ENCODE measurements at regions not wholly inside any gene's neighbourhood (a gene's known extent, or its start where the extent isn't known, plus 50 kb on each side); places are given as distances from the start of the nearest gene placed in this dataset.

GRCh38 chr14:25993830-25994229, 604.0 kb downstream of the NOVA1 start:
- DNase-seq (ENCODE audit: low spot score), result no peak

DNA sequence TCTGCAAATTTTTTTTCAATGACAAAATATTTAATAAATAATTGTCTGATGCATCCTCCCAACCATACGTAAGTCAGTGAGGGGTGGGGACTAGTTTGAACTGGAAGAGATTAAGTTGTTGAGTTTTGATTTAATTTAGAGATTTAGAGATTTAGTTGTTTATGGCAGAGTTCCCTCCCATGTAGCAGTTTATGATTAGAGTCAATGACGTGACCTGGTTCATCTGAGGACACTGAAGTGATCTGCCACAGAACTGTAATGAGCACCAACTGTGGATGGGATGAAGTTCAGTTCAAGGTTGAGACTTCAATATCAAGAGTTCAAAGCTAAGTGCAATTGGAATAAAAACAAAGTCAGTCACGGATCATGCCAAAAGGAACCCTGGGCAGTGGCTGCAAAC, 609.3 kb downstream of the NOVA1 start:
- no peak for DNase-seq (ENCODE audit: low spot score)

DNA sequence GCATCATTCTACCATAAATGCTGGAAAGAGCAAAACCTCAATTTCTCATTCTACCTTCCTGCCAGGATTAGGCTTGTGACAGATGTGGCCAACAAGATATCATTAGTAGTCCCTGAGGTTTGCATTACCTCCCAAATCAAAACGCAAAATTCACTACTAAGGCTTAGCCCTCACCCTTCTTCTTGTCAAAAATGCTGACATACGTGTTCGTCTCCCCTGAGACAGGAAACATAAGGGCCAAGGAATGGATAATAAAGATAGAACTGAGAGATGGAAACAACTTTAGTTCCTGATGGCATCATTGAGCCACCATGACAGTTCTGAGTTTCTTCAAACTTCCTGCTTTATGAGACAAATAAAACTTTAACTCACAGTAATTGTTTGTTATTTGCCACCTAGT, 642.1 kb downstream of the NOVA1 start:
- DNase-seq (ENCODE audit: low spot score), result no peak

DNA sequence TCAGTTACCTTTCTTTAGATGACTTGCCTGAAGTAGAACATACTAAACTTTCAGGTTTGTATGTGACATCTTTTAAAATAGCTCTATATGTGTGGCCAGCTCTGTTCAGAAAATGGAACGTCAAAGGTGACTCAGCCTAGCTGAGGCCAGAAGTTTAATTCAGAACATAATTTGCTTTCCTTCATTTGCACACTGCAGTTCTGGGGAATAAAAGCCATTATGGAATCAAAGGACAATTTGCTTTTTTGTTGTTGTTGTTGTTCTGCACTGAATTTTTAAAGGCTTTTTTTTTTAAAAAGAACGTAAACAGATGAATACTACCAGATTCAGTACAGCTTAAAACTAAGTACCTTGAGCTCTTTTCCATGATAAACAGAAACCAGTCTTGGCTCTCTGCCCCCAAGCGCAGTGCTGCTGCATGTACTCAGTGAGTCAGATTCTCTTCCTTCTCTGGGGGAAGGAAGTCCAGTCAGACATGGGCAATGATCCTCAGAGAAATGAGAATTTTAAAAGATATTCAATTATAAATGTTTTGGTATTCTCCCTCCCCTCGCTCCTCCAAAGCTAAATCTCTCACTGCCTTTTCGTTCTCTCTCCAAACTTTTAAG, 644.2 kb downstream of the NOVA1 start:
- no peak for DNase-seq (ENCODE audit: low spot score)

GRCh38 chr14:25945746-25946145, 652.1 kb downstream of the NOVA1 start:
- DNase-seq (ENCODE audit: low spot score), result no peak

DNA sequence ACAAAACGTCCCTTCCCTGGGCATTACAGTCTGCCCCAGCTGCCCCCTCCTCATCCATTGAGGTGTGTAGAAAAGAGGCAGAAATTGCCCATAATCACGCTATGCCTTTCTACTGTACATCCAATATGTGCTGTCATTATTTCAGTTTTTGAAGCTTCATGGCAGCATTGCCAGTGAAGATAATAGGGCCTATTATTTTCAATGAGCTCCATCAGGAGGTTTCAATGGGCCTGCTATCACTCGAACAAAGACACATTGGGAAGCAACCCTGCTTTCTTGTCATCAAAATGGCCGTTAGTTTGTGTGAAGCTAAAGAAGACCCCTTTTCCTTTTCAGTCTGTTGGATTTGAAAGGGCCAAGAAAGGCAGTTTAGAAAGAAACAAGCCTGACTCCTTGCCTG, 653.8 kb downstream of the NOVA1 start:
- no peak for DNase-seq (ENCODE audit: low spot score)

DNA sequence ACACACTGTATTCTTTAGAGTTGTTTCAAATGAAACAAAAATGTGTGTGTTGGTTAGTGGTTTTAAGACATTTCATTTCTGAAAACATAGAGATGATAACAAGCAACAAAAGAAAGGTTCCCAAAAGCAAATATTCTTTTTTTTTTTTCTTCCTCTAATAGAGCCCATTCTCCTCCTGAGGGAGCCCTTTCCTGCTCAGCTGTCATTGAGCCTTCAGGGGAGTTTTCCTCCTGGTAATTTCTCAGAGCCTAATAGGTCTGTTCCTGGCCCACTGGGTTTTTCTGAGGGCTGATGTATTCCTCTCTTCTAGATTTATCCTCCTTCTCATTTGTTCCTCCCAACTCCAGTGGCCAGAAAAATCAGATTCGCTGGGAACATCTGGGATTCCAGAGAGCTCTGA, 654.5 kb downstream of the NOVA1 start:
- DNase-seq (ENCODE audit: low spot score), result no peak

DNA sequence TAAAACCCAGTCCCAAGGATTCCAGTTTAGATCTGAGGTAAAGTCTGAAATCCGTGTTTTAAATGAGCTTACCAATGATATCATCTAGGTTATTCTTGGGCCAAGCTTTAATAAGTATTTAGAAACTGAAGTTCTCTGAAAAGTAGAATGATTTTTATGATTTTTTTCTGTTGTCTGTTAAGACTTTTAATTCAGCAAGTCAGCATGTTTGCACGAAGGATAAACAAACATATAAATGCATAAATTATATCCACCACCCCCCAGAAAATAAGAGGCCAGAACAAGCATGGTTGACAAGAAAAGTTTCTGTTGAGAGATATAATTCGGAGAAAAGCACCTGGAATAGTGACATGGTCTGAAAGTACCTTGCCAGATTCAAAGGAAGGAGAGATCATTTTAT, 655.7 kb downstream of the NOVA1 start:
- no peak for DNase-seq (ENCODE audit: low spot score)

- DNase-seq (ENCODE audit: low spot score), result no peak
Observed at GRCh38 chr14:25933731-25934130, 664.1 kb downstream of the NOVA1 start.

DNA sequence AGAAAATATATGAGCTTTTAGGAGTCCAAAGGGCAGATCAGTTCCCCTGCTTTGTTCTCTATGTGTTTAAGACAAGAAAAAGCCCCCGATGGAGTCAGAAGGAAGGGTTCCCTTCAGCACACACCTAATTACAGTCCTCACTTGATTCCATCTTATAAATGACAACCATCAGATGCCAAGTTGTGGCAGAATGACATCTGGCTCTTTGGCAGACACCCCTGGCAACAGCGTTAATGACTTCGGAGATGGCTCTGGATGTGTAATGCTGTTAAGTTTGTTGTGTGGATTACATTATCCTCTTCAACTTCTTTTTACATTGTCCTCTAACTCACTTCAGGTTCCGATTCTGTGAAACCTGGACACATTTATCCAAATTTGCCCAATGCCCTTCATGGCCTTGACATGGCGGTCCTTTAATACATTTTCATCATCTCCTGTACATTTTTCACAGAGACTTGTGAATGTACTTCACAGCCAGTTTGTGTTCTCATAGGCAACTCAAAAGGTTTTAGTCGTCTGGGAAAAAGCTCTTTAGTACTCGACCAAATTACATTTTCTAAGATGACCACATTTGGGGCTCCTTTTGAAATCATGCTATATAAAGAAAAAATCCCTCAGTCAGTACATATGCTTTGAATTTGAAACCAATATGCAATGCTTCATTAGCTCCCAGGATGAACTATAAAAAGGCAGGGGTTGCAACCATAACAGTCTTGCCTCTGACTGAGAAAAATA, 667.8 kb downstream of the NOVA1 start:
- no peak for DNase-seq (ENCODE audit: low spot score)

GRCh38 chr14:25911831-25912230, 686.0 kb downstream of the NOVA1 start:
- no peak for DNase-seq (ENCODE audit: low spot score)

DNA sequence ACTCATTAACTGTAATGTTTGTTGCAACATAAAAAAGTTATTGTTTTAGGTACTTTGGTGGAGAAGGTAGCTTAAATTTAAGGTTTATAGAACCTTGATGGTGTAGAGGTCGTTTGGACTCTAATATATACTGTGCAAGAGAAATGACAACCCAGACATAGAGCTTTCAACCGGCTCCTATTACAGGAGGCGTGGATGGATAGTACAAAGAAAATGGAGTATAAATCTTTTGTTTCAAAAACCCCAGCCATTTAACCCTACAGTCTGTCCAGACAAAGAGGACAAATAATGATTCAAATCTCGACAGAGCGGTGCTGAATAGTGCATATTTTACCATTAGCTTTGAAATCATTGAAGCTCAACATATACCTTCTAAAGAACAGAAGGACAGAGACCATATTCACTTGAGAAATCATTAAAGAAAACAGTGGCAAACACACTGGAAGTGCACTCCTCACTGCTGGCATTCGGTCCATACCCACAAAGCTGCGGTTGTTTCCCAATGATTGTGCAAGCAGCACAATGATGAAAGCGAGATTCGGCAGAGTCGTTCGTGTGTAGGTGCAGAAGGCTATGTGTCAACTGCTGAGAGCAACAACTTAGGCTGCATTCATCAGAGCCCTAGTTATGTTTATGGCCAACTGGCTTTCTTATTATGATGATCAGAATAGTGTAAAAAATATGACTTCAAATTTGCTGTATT, 688.6 kb downstream of the NOVA1 start:
- DNase-seq (ENCODE audit: low spot score), result no peak

- DNase-seq (ENCODE audit: low spot score), result no peak
Observed at GRCh38 chr14:25908277-25909044, 689.4 kb downstream of the NOVA1 start.

DNA sequence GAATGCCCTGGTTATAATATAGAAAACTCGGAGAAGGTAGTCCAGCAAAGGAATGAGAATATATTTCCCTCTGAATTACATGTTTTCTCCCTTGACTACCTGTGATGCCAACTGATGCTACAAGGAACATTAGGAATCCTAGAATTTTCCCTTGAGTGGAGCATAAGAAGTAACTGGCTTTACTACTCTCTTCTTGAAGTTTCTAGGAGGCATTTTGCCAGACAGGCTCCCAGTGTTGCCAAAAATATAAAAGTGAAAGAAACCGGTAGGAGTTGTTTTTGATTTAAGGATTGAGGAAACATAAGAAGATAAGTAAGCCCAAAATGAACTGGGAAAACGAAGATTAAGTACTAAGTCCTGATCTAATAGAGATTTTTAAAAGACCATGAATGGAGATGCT, 693.4 kb downstream of the NOVA1 start:
- DNase-seq (ENCODE audit: low spot score), result no peak

DNA sequence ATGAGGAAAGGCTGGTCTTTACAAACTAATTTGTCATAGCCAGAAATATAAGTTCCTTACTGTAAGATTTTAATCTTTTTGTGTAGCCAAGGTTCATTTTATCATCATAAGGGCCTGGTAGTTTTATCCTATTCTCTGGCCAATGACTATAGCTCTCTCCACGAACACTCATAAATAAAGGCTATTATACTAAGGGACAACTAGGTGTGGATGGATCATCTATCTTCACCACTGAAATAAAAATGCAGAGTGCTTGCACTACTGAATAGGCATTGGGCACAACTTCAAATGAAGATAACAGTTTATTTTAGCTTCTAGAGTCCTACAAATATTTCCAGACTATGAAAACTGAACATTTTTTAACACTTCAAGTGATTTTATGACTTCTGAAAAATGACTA, 698.6 kb downstream of the NOVA1 start:
- DNase-seq (ENCODE audit: low spot score), result no peak

DNA sequence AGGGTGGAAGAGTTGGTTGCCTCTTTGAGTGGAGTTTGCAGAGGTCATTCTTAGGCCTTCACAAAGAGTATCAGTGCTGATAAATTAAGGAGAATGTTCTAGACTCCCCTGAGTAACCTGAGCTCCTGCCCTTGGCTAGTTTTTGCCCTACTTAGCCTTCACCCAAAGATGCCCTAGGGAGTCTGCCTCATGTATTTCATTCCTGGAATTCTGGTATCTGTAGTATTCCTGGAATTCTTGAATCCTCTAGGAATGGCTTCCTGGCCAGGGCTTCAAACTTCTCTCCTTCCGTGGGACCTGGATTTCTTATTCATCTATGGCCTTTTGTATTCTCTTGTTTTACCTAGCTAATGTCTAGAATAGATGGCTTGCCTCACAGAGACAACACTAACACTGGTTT, 701.1 kb downstream of the NOVA1 start:
- DNase-seq (ENCODE audit: low spot score), result no peak

DNA sequence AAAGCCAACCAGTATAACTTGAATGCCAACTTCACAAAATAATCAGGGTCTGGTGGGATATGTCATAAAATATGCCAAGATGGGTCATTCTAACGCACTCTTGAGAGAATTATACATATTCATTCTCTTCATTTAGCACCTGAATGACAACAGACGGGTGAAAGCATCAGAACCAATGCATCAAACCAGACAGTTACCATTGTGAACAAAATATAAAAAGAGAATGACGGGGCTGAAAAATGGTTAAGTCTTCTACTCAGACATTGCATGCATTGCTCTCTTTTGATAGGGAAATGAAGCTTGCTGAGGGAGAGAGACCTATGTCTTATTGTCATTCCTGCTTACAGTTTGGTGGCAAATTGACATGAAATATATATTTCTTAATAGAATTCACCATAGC, 702.1 kb downstream of the NOVA1 start:
- no peak for DNase-seq (ENCODE audit: low spot score)

- DNase-seq (ENCODE audit: low spot score), result no peak
Observed at GRCh38 chr14:25887251-25887878, 710.5 kb downstream of the NOVA1 start.

DNA sequence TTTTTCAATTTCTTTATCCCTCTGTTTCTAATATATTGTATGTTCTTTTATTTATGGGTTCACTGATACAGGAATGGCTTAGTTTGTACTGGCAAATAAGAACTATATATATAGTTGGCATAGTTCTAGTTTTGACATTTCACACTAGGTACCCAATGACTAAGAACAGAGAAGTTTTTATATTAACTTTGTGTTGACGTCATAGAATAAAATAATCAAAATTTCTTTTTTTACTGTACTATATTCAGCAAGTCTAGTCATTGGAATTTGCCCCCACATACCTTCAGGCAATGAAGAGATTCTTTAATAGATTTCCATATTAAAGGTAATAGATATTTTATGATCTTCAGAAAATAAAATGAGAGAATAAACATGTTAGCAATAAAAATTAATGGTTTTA, 713.2 kb downstream of the NOVA1 start:
- no peak for DNase-seq (ENCODE audit: low spot score)

DNA sequence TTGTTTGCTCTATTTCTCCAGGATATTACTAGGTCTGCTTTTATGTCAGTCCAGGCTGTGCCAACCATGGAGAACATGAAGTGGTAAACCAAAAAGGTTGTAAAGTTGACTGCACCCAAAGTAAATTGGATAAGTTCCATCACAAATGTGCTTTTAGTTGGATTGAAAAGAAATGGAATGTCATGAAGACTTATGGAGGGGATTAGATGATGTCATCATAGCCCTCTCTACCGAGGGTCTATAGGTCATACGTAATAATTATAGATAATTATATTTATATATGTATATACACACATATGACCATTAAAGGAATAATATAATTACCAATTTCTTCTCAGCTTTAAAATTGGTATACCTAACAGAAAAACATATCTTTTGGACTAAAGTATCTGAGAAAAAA, 714.9 kb downstream of the NOVA1 start:
- no peak for DNase-seq (ENCODE audit: low spot score)

DNA sequence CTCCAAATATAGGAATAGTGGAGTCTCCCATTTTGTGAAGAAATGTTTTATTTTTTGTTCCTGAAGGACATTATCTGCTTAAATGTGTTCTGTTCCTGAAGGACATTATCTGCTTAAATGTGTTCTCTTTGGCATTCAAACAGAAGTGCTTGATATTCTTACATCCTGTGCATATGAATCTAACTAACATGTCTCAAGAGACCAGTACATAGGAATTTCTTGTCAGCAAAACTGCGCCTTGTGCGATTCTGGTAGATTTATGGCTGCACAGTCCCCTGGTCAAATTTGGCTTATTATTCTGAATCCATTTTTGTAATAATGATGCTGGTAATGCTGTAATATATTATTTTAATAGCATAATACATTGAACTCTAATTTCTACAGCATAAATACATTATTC, 722.4 kb downstream of the NOVA1 start:
- no peak for DNase-seq (ENCODE audit: low spot score)

DNA sequence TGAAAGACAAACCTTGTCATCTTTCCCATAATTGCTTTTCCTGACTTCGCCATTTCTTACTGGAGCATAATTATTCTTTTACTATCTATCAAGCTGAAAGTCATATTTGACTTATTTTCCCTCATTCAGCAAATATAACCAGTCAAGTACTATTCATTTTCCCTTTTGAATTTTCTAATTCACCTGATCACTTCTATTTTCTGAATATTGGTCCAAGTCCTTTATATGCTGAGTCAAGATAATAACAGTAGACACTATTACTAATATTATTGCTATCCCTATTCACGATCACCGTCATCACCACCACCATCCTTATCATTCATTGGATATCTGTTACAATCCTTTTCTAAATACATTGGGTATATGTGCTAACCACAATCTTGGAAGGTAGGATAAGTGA, 728.0 kb downstream of the NOVA1 start:
- no peak for DNase-seq (ENCODE audit: low spot score)

Measured in cerebellar cortex (tissue), 1 donor.